H9 (cell line): ENCODE measurements at regions not wholly inside any gene's neighbourhood (a gene's known extent, or its start where the extent isn't known, plus 50 kb on each side); places are given as distances from the start of the nearest gene placed in this dataset.

Source experiments
- DNase-seq: peaks from one replicate; pipeline ENCODE4 v3.0.0-alpha.2; 2017
- H2AFZ ChIP-seq: one replicate; pipeline ENCODE4 v1.6.1; 2013; ENCODE audit warnings: mild to moderate bottlenecking, low read length, control low read depth, moderate library complexity
- H2AK5ac ChIP-seq: 2 replicates; pipeline ENCODE4 v1.6.1; 2013; ENCODE audit warnings: low read length, control low read depth, mixed read lengths; ENCODE audit not compliant: insufficient read length
- H2BK120ac ChIP-seq: one replicate; pipeline ENCODE4 v1.6.1; 2013; ENCODE audit warnings: low read depth, mild to moderate bottlenecking, low read length, control low read depth, inconsistent platforms; ENCODE audit not compliant: poor library complexity, severe bottlenecking
- H2BK12ac ChIP-seq: 2 replicates; pipeline ENCODE4 v1.6.1; 2013; ENCODE audit warnings: low read length, control low read depth, mixed read lengths, low read depth; ENCODE audit not compliant: insufficient read length
- H2BK15ac ChIP-seq: 2 replicates; pipeline ENCODE4 v1.6.1; 2013; ENCODE audit warnings: low read depth, low read length, control low read depth
- H2BK20ac ChIP-seq: one replicate; pipeline ENCODE4 v1.6.1; 2013; ENCODE audit warnings: low read depth, mild to moderate bottlenecking, low read length, control low read depth, inconsistent platforms; ENCODE audit not compliant: poor library complexity, severe bottlenecking
- H2BK5ac ChIP-seq: 2 replicates; pipeline ENCODE4 v1.6.1; 2013; ENCODE audit warnings: low read length, control low read depth, mixed read lengths; ENCODE audit not compliant: insufficient read length
- H3K14ac ChIP-seq: 2 replicates; pipeline ENCODE4 v1.6.1; 2013; ENCODE audit warnings: low read length, control low read depth; ENCODE audit not compliant: insufficient read depth
- H3K18ac ChIP-seq: 2 replicates; pipeline ENCODE4 v1.6.1; 2013; ENCODE audit warnings: low read depth, mild to moderate bottlenecking, mixed read lengths, low read length, control low read depth; ENCODE audit not compliant: insufficient read length
- H3K23ac ChIP-seq: 2 replicates; pipeline ENCODE4 v1.6.1; 2013; ENCODE audit warnings: low read length, control low read depth, mixed read lengths, low read depth; ENCODE audit not compliant: insufficient read length
- H3K23me2 ChIP-seq: 2 replicates; pipeline ENCODE4 v1.6.1; 2013; ENCODE audit warnings: low read depth, mild to moderate bottlenecking, mixed read lengths, low read length, control low read depth; ENCODE audit not compliant: insufficient read length, poor library complexity, severe bottlenecking
- H3K27ac ChIP-seq: 2 replicates; pipeline ENCODE4 v1.5.1; 2013; ENCODE audit warnings: low read length, control low read depth, mixed read lengths, low read depth; ENCODE audit not compliant: insufficient read length
- H3K27me3 ChIP-seq: 2 replicates; pipeline ENCODE4 v1.6.1; 2013; ENCODE audit warnings: low read length, control low read depth, inconsistent platforms; ENCODE audit not compliant: insufficient read depth
- H3K4ac ChIP-seq: 2 replicates; pipeline ENCODE4 v1.6.1; 2013; ENCODE audit warnings: low read depth, mild to moderate bottlenecking, control low read depth, inconsistent platforms, low read length, moderate library complexity
- H3K4me1 ChIP-seq: 2 replicates; pipeline ENCODE4 v1.6.1; 2013; ENCODE audit warnings: low read length, control low read depth, inconsistent platforms; ENCODE audit not compliant: insufficient read depth
- H3K4me2 ChIP-seq: 2 replicates; pipeline ENCODE4 v1.6.1; 2013; ENCODE audit warnings: low read length, control low read depth, mixed read lengths; ENCODE audit not compliant: insufficient read length, insufficient read depth
- H3K56ac ChIP-seq: 2 replicates; pipeline ENCODE4 v1.6.1; 2013; ENCODE audit warnings: low read depth, mild to moderate bottlenecking, mixed read lengths, low read length, control low read depth; ENCODE audit not compliant: insufficient read length
- H3K79me1 ChIP-seq: 2 replicates; pipeline ENCODE4 v1.6.1; 2013; ENCODE audit warnings: low read depth, mild to moderate bottlenecking, moderate library complexity, low read length, control low read depth, inconsistent platforms; ENCODE audit not compliant: insufficient read depth, poor library complexity, severe bottlenecking
- H3K79me2 ChIP-seq: 2 replicates; pipeline ENCODE4 v1.6.1; 2013; ENCODE audit warnings: low read length, control low read depth, inconsistent platforms; ENCODE audit not compliant: insufficient read depth
- H3K9ac ChIP-seq: 2 replicates; pipeline ENCODE4 v1.6.1; 2013; ENCODE audit warnings: low read length, control low read depth, mixed read lengths; ENCODE audit not compliant: insufficient read length; ENCODE audit errors: extremely low read depth
- H3K9me3 ChIP-seq: one replicate; pipeline ENCODE4 v1.6.1; 2013; ENCODE audit warnings: low read depth, low read length, inconsistent platforms; ENCODE audit not compliant: control insufficient read depth
- H3T11ph ChIP-seq: one replicate; pipeline ENCODE4 v1.6.1; 2013; ENCODE audit warnings: mild to moderate bottlenecking, low read length, control low read depth, inconsistent platforms
- H4K20me1 ChIP-seq: one replicate; pipeline ENCODE4 v1.6.1; 2013; ENCODE audit not compliant: control insufficient read depth, insufficient read length, insufficient read depth
- H4K5ac ChIP-seq: 2 replicates; pipeline ENCODE4 v1.6.1; 2013; ENCODE audit warnings: low read depth, mild to moderate bottlenecking, mixed read lengths, low read length, control low read depth; ENCODE audit not compliant: insufficient read length
- H4K8ac ChIP-seq: replicated peaks from 2 replicates; pipeline ENCODE4 v1.6.1; 2013; ENCODE audit warnings: low read length, control low read depth, mixed read lengths, low read depth; ENCODE audit not compliant: insufficient read length
- H4K91ac ChIP-seq: 2 replicates; pipeline ENCODE4 v1.6.1; 2013; ENCODE audit warnings: low read depth, mild to moderate bottlenecking, moderate library complexity, mixed read lengths, low read length, control low read depth; ENCODE audit not compliant: insufficient read length
- H3K27ac Mint-ChIP-seq, 3 experiments: 2 replicates in 2 of 3; 3 replicates in 1 of 3; pipeline ENCODE4 v1.8.0; 2020 to 2021; ENCODE audit warnings: mixed read lengths in 3 of 3, mild to moderate bottlenecking in 1 of 3, moderate library complexity in 1 of 3
- H3K27me3 Mint-ChIP-seq: 2 replicates; pipeline ENCODE4 v1.8.0; 2021; ENCODE audit warnings: low read depth, mild to moderate bottlenecking, moderate library complexity, mixed read lengths
- H3K36me3 Mint-ChIP-seq, 3 experiments: 2 replicates in 2 of 3; 3 replicates in 1 of 3; pipeline ENCODE4 v1.8.0; 2020 to 2021; ENCODE audit warnings: low read depth in 3 of 3, mixed read lengths in 3 of 3; ENCODE audit not compliant: insufficient read depth in 1 of 3
- H3K4me1 Mint-ChIP-seq, 2 experiments: 2 replicates each; pipeline ENCODE4 v1.8.0; 2020; ENCODE audit warnings: mixed read lengths in 2 of 2
- H3K4me3 Mint-ChIP-seq, 2 experiments: 2 replicates in 1 of 2; 3 replicates in 1 of 2; pipeline ENCODE4 v1.8.0; 2020 to 2021; ENCODE audit warnings: mild to moderate bottlenecking in 2 of 2, mixed read lengths in 2 of 2, moderate library complexity in 1 of 2
- H3K9me3 Mint-ChIP-seq, 2 experiments: 2 replicates in 1 of 2; 3 replicates in 1 of 2; pipeline ENCODE4 v1.8.0; 2020; ENCODE audit warnings: mild to moderate bottlenecking in 2 of 2, mixed read lengths in 2 of 2, moderate library complexity in 1 of 2
- WGBS: extraction: QIAGEN DNeasy Blood & Tissue Kit; methylation state at CpG from one replicate; pipeline ENCODE4 v1.1.7; 2013; ENCODE audit warnings: missing lambda C conversion rate, low lambda C conversion rate, mixed read lengths; ENCODE audit not compliant: insufficient read length; ENCODE audit errors: extremely low coverage; 5-methylcytosine and 5-hydroxymethylcytosine counted together
- TF ChIP-seq, protein P1 (sequence below): fragments of 200-600 bp; sonication (generic); conservative IDR thresholded peaks from 3 replicates; pipeline ENCODE4 v1.8.0; 2021; ENCODE audit warnings: antibody characterized with exemption, mild to moderate bottlenecking

DNA sequence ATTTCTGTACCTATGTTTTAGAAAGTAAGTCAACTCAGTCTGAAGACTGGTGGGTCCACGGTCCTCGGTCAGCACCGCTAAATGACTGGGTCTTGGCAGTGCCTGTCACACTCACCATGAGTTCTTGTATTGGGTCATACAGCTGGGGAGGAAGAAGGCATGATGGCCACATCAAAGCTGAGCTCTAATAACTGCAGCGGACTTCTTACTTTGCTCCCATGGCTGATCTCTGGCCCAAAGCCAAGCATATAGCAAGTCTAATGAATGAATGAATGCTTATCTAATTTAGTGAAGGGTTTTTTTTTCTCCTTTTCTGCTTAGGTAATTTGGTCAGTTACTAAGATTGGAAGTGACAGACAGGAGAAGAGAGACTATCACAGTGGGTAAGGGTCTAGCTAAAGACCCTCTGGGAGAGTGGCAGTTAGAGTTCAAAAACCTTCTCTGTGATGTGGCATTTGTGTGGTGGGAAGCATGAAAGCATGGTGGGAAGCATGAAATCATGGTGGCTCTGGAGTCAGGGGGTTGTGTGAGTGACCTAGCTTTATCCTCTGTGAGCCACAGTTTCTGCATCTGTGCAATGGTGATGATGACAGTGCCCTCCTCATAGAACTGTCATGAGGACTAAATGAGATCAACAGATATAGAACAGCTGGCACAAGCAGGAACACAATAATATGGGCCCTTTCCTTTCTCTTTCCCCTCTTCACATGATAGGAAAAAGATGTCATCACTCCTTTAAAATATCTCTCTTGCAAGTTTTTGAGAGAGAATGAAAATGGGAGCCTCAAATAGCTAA lies 78.9 kb upstream of the JAK1 start:
- H2BK12ac ChIP-seq = no peak overlapping the region
- no peak overlapping the region for H2AFZ ChIP-seq
- H3K27me3 ChIP-seq = no peaks in the 10 kb centered on the region
- H4K91ac ChIP-seq = no peak overlapping the region
- H2BK5ac ChIP-seq = no peak overlapping the region
- no peak overlapping the region for H2BK20ac ChIP-seq
- H3K4me2 ChIP-seq = no peak overlapping the region
- Mint-ChIP-seq H3K4me3 (no peak overlapping the region), H3K4me1 (no peaks in the 10 kb centered on the region), H3K9me3 (no peaks in the 10 kb centered on the region), H3K27ac (no peak overlapping the region), H3K27me3 (no peaks in the 10 kb centered on the region; the same call in none of the 2 replicates), H3K36me3 (peaks cover 0 to 9% (median 3%) of the 10 kb centered on the region in 3 experiments; a peak in 2 of 7 replicates)
- H3K56ac ChIP-seq = no peak overlapping the region
- no peak overlapping the region for H3K9ac ChIP-seq
- H4K8ac ChIP-seq = no peak overlapping the region
- no peak overlapping the region for H2AK5ac ChIP-seq
- no CpG with 5 or more reads among the region's 4 CpGs for WGBS
- H3K23me2 ChIP-seq = no peaks in the 10 kb centered on the region
- TF ChIP-seq, protein P1, sequence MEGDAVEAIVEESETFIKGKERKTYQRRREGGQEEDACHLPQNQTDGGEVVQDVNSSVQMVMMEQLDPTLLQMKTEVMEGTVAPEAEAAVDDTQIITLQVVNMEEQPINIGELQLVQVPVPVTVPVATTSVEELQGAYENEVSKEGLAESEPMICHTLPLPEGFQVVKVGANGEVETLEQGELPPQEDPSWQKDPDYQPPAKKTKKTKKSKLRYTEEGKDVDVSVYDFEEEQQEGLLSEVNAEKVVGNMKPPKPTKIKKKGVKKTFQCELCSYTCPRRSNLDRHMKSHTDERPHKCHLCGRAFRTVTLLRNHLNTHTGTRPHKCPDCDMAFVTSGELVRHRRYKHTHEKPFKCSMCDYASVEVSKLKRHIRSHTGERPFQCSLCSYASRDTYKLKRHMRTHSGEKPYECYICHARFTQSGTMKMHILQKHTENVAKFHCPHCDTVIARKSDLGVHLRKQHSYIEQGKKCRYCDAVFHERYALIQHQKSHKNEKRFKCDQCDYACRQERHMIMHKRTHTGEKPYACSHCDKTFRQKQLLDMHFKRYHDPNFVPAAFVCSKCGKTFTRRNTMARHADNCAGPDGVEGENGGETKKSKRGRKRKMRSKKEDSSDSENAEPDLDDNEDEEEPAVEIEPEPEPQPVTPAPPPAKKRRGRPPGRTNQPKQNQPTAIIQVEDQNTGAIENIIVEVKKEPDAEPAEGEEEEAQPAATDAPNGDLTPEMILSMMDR = no peak
- H3K4ac ChIP-seq = no peak overlapping the region
- H4K20me1 ChIP-seq = no peaks in the 10 kb centered on the region
- no peak overlapping the region for H2BK15ac ChIP-seq
- DNase-seq = no peak
- H3K4me1 ChIP-seq = no peaks in the 10 kb centered on the region
- no peak overlapping the region for H3K23ac ChIP-seq
- no peak overlapping the region for H2BK120ac ChIP-seq
- no peak overlapping the region for H3T11ph ChIP-seq
- no peak overlapping the region for H4K5ac ChIP-seq
- H3K14ac ChIP-seq = no peak overlapping the region
- H3K9me3 ChIP-seq = no peaks in the 10 kb centered on the region
- no peaks in the 10 kb centered on the region for H3K79me2 ChIP-seq
- no peak overlapping the region for H3K27ac ChIP-seq
- H3K18ac ChIP-seq = no peak overlapping the region
- H3K79me1 ChIP-seq = no peaks in the 10 kb centered on the region
